Stimulated activated CD4-positive, alpha-beta T cell treated with anti-CD3 and anti-CD28 coated beads, Interleukin-4, amount 100 ng/mL, for 24 hours (primary cell): ENCODE measurements at regions not wholly inside any gene's neighbourhood (a gene's known extent, or its start where the extent isn't known, plus 50 kb on each side); places are given as distances from the start of the nearest gene placed in this dataset.
"Not testable (repeated sequence)": the region's sequence is repeated elsewhere in the genome, so short reads cannot be mapped to it uniquely, and the experiment has no call there.

Source experiments
- DNase-seq: peaks from one replicate; pipeline ENCODE4 v3.0.0-alpha.2; 2020

GRCh38 chr10:25869609-25870008 is 64.4 kb upstream of the MYO3A start:
- DNase-seq = no peak

DNA sequence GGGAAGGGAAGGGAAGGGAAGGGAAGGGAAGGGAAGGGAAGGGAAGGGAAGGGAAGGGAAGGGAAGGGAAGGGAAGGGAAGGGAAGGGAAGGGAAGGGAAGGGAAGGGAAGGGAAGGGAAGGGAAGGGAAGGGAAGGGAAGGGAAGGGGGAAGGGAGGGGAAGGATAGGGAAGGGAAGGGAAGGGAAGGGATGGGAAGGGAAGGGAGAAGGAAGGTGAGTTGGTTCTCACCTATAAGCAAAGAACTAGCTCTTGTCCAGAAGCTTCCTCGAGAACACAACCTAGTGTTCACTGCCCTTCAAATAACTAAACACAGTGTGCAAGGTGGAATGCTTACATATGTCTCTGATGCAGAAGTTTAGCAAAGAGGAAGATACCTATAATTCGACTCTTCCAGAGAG is 59.6 kb upstream of the MYO3A start:
- DNase-seq = not testable (repeated sequence)

- DNase-seq = peak; percentile 67
These were observed 58.4 kb upstream of the MYO3A start for GRCh38 chr10:25875556-25876165.

DNA sequence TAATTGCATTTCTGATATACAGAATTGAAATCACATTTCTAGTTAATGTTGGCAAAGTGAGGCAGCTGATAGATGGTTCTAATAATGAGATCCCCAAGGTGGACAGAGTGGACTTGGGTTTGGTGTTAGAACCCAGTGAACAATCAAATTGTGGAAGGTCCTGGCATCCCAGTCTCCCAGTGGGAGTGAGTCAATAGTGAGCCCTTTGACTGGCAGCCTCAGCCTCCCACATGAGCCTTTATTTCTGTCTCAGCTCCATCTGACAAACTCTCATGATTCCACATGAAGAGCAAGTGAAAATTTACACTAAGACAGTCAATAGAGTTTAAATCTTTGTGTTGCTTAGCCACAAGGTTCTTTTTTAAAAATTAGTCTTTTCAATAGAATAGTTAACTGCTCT is 56.7 kb upstream of the MYO3A start:
- no peak for DNase-seq
